DMS114 treated with DMSO at 0.1 percent for 48 hours (cell line): ENCODE measurements at regions not wholly inside any gene's neighbourhood (a gene's known extent, or its start where the extent isn't known, plus 50 kb on each side); places are given as distances from the start of the nearest gene placed in this dataset.
"Not testable (repeated sequence)": the region's sequence is repeated elsewhere in the genome, so short reads cannot be mapped to it uniquely, and the experiment has no call there.

Experiments used
- DNase-seq: peaks from one replicate; lab custom pipeline; 2025; ENCODE audit not compliant: unreplicated experiment; lab: John Stamatoyannopoulos, UW

GRCh38 chr11:42674436-42674835 is 637.4 kb upstream of the API5 start:
- no peak for DNase-seq

GRCh38 chr11:42707541-42707940 is 604.3 kb upstream of the API5 start:
- DNase-seq: no peak

GRCh38 chr11:42709216-42709615 is 602.6 kb upstream of the API5 start:
- DNase-seq: no peak

GRCh38 chr11:42713279-42713678 is 598.5 kb upstream of the API5 start:
- no peak for DNase-seq

DNA sequence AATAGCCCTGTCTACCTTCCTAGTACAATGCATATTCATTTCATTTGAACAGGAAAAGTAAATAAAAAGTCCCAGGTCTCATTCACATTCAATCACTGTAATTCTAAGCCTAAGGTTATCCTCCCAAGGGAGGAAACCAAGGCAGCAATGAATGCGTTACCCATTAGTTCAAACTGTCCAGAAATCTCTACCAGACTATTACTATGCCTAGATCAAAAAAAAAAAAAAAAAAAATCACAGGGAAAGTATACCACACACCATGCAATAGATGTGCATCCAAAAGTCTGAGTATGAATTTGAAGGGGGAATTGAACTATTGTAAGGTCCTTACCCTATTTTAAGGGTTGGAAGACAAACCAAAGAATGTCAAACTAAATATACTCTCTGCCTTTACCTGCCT is 598.0 kb upstream of the API5 start:
- DNase-seq: no peak

- no peak for DNase-seq
Measured at GRCh38 chr11:42720716-42721563, 590.9 kb upstream of the API5 start.

DNA sequence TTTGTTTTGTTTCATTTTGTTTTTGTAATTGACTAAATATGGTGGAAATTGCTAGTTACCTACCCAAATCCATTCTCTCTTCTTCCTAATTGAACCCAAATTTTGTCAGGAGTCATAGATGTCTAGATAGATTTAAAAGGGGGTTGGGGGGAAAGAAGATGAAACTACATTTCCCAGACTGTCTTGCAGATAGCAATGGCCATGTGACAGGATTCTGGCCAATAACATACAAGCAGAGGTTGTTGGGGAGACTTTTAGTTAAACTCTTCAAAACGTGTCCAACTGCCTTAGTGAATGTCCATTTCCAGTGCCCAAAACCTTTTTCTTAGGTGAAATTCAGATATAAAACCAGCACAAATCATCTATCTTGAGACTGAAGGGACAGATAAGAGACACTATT is 583.9 kb upstream of the API5 start:
- DNase-seq: no peak

DNA sequence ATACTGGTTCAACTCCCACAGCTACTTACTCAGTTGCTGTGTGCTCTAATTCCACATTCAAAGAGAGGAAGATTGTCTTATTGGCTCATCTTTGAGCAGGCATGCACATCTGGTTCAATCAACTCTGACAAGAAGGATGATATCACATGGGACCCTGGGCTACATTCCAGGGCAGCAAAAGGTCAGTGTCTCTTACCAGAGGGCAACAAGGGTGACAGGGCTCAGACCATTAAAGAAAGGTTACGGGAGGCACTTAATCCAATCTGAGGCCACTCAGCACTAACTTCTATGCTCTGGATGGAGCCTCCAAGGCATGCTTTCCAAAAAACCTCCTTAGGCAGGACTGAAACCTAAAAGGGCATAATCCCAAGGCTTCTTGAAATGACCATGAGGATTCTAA is 549.4 kb upstream of the API5 start:
- DNase-seq: no peak

DNA sequence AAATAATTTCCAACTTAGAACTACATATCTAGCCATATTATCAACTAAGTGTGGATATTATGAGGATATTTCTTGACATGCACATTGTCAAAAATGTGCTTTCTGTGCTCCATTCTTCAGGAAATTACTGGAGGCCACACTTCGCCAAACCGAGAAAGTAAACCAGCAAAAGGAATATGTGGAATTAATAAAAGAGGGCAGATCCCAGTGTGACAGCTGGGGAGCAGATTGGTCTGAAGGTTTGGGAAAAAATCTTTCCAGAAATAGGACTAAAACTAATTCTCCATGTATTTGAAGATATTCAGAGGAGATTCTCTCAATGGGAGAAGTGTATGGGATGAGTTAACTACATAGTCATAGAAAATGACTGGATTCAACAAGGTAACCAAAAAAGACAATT is 546.9 kb upstream of the API5 start:
- DNase-seq: no peak

DNA sequence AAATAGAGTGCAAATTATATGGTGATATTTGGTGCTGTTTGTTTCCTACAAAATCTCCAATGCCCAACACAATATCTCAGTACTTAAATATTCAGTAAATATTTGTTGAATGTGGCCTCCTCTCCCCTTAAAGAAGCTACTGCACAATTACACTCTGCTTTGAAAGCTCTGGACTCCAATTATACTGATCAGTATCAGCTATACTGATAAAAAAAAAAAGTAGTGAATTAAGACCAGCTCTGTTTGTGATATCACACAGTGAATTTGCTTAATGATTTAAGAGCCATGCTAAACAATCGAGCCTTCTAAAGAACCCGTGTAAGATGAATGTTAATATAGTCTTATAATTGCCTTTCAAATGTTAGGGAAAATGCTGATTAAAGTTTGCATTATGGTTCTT is 543.2 kb upstream of the API5 start:
- no peak for DNase-seq

DNA sequence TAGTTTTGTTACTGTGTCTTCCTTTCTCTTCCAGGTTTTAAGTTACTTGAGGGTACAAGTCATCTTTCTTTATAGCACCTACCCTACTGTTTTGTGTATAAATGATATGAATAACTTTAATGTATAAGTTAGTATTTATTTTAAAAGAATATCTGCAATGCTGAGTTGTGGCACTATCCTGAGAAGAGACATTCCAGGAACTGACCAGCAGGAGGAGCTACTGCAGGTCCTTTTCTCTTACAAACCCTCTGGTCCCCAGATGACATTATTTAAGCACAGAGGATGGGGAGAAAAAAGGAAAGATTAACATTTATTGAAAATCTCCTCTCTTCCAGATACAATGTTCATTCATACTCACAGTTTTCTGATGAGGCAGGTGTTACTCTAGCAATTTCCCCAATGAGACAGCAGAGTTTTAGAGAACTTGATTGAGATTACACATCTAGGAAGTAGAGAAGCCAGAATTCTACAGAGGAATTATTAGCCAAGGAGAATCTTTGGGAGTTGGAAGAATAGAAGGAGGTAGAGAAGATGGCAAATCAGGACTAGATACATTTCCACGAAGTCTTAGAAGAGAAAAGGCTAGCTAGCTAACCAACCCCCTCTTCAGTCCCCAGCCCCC is 541.2 kb upstream of the API5 start:
- no peak for DNase-seq

- no peak for DNase-seq
Measured at GRCh38 chr11:42772886-42773285, 538.9 kb upstream of the API5 start.

DNA sequence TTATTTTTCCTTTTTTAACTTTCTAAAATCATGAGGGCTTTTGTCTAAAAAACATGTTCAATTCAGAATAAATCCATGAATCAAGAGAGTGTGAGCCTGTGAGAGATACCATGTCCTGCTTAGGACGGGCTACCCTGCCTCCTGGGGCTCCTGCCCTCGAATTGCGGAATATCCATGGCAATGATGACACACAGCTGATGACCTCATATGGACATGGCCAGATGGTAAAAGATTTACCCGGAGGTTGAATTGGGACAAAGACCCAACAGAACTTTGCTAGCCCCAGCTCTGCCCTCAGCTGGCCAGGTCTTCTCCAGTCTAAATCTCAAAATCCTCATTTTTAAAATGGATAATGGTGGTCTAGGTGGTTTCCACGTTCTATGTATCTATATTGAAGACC is 538.1 kb upstream of the API5 start:
- DNase-seq: no peak

- DNase-seq: no peak
Measured at GRCh38 chr11:42774567-42774966, 537.2 kb upstream of the API5 start.

DNA sequence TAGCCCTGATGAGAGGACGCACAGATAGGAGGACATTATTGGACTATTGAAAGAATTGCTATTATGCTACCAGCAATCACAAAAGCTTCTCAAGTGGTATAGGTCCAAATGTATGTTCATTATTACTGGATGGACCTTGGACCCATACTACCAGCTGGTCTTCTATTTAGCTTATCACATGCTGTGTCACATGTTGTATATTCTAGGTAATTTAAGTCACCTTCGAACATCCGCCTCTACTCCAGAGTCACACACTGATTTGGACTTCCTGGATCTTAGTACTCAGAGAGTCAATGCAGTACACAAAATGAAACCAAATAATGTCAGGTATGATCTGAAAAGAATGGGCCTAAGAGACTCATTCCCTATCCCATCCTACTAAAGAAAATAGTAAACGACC is 534.0 kb upstream of the API5 start:
- no peak for DNase-seq

DNA sequence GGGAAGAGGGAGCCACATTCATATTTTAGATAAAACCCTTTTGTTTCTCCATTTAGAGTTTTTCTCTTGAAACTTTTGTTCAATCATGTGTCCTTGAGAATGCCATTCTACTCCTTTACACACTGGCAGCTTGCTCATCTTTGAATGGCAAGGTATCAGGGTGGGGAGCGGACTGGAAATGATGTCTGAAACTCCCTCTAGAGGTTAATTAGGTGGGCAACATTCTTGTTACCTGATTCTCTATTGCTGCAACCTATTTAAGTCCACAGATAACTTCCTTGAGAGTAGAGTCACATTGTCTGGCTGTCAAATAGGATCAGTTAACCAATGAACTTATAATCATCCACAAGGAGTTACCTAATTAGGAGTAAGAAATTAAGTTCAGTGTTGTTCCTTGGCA is 533.6 kb upstream of the API5 start:
- no peak for DNase-seq

- DNase-seq: no peak
Measured at GRCh38 chr11:42779555-42779954, 532.2 kb upstream of the API5 start.

DNA sequence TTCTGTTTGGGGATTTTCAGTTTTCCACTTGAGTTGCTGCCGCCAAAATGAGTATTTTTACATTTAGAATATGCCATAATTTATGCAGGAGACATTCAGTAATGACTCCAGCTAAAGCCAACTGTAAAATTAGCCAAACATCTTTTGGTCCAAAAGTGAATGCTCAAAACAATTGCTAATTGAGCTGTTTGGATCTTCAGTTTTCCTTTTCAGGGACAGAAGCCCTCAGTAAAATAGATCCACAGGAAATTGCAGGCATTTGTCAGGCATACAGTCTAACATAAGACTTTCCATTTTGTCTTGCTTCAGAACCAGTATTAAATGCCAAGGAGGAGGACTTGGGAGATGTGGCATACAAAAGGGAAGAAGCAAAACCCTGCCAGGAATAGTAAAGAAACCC is 524.8 kb upstream of the API5 start:
- DNase-seq: no peak

GRCh38 chr11:42795483-42795882 is 516.3 kb upstream of the API5 start:
- not testable (repeated sequence) for DNase-seq

DNA sequence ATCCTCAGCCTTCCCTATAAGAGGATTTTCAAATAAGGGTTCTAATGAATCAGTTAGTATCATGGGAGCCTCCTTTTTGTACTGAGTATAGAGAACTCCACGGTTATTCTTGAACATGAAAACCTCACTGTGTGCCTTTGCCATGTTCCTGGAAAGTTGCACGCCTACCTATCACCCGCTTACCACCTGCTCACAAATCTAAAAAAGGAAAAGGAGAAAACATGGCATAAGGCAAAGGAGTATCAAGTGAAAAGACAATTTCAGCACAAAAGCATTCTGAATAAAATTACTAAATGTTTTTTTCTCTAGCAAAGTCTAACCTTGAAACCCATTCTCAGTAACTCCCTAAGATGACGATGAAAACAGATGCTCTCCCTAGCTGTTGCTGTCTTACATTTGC is 511.8 kb upstream of the API5 start:
- no peak for DNase-seq

DNA sequence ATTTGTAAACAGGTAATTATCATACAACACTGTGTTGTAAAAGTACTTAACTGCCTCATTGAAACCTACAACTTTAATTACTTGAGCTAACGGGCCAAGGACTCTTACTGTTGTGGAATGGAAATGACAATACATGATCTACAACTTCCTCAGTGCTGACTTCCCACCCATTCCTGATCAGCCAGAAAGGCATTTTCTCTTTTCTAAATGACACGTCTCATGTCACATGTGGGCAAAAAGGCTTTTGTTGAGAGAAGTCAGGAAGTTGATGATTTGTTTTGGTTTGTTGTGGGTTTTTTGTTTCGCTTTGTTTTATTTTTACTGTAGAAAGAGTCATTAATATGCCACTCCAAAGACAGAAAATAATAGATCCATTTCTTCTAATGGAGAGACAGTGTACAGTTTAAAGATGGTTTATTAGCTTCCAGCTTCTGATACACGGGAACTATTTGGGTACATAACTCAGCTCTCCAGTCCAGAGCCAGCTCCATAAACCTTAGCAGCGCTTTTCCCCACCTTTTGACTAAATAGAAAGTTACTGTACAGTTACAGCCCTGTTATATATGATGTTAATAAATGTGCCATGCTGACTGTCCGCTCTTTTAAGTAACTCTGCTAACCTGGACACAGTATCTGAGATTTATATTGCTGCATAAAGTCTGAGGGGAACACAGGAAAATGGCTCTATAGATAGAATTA is 509.4 kb upstream of the API5 start:
- no peak for DNase-seq

DNA sequence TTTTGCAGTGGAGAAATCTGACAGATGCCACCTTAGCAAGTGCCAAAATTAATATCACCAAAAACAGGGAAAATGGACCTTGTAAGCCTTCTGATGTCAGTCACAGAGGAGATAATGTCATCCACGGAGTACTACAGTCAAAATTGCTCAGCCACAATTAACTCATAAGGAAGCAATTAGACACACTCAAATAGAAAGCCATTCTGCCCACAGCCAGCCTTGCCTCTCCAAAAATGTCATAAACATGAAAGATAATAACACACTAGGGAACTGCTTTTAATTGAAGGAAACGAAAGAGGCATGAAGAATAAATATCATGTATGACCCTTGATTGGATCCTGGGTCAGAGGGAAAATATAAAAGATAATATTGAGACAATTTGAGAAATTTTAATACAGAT is 505.6 kb upstream of the API5 start:
- DNase-seq: no peak
